GM18867 (cell line): ENCODE measurements at regions not wholly inside any gene's neighbourhood (a gene's known extent, or its start where the extent isn't known, plus 50 kb on each side); places are given as distances from the start of the nearest gene placed in this dataset.

ENCODE experiments used
- ATAC-seq: cut with Tn5 transposase; IDR thresholded peaks from one replicate; pipeline ENCODE4 v1.9.1; 2021; ENCODE audit warnings: mild to moderate bottlenecking, moderate library complexity; ENCODE audit not compliant: unreplicated experiment

DNA sequence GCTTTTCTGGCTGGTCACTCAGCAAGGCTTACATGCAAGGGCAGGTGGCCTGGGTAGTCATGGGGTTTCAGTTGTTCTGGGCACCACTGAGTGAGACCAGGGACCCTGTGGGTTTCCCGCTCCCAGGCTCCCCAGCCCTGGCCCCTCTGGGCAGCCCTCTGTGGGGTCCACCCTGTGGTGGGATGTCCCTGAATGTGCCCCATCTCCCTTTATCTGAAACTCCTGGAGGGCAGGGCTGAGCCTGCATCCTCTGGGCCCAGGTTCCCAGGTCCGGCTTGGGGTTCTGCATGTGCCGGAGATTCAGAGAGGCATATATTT lies 1041.0 kb downstream of the BRD1 start:
- no peak for ATAC-seq

DNA sequence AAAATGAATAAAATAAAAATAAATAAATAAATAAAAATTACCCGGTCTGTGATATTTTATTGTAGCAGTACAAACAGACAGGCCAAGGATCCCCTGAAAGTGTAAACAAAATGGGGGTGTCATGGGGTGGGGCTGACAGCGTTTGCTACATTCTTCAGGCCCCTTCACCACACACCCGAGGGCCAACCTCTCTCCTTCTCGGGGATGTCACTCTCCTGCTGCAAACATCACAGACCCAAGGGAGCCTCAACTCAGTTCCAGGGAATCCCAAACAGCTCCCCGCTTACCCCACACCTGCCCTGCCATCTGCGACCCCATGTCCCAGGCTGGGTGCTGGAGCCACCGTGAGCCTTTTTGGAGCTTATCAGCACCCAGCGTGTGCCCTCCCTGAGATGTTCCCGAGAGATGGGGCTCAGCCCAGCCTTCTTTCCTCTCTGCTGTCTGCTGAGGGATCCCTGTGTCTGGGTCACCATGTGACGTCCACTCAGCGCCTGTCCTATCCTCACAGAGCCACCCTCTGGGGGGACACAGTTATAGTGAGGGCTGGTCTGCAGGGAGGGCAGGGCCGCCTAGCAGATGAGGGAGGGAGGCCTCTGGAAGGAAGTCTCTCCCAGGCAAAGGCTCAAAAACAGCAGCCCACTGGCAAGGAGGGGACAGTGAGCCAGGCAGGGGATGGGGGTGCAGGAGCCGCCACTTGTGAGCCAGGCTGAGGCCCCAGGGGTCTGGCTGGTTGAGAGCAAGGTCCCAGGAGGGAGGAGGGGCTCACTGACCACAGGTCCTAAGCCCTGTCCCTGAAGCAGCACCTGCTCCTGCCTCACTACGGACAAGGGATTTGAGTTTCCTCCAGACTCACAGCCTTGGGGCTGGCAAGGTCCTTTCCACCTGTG lies 1041.6 kb downstream of the BRD1 start:
- ATAC-seq, result no peak

DNA sequence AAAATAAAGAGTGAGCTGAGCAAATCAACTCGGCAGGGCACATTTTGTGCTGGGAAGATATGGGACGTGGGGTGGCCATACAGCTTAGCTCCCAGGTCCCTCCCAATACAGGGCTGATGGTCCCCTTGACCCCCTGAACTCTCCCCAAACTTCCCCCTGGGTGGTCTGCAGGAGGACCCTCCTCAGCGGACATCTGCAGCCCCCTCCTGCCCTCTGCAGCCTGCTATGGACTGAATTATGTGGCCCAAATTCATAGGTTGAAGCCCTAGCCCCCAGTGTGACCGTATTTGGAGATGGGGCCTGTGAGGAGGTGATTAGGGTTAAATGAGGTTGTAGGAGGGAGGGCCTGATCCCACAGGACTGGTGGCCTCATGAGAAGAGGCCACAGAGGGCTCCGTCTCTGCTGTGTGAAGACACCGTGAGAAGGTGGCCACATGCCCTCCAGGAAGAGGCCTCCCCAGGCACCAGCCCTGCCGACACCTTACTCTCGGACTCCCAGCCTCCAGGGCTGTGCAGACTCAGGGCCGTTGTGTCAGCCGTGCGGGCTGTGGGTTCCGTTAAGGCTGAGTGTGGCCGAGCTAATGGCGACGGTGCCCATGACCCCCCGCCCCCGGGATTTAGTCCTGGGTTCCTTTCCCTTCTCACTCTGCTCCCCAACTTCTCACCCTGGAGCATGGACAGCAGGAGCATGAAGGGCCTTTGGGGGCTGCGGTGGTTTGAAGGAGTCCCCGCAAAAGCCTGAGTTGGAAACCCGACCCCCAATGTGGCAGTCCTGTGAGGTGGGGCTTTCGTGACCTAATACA lies 1042.8 kb downstream of the BRD1 start:
- ATAC-seq, result no peak

- ATAC-seq, result no peak
Measured at GRCh38 chr22:48783821-48784266, 1043.8 kb downstream of the BRD1 start.

DNA sequence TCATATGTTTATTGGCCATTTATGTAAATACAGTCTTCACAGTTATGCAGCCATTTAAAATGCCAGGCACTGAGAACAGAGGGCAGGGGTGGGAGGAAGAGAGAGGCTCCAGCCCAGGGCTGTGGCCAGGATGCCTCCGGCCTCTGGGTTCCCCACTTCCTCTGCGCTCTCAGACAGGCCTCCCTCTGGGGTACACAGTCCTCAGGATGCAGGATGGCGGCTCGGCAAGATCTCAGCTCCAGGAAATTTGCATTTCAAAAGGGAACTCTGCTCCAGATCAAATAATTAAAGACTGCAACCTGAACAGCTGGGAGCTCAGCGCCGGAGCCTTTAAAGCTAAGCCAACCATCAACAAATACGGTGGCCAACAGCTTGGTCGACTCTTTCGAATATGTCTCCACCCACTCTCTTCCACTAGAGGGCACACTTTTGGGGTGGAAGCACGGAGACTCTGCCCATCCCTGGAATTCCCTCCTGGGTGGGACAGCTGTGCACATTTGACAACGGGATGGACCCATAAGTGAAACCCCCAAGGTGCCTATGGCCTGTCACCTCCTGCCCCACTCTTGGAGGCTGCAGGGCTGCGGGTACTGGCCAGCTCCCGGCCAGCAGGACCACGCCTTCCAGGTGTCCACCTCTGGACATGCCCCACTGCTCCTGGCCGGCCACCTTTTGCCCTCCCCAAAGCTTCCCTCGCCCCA lies 1044.7 kb downstream of the BRD1 start:
- ATAC-seq, result no peak

GRCh38 chr22:48782326-48782725 lies 1045.3 kb downstream of the BRD1 start:
- ATAC-seq, result no peak

DNA sequence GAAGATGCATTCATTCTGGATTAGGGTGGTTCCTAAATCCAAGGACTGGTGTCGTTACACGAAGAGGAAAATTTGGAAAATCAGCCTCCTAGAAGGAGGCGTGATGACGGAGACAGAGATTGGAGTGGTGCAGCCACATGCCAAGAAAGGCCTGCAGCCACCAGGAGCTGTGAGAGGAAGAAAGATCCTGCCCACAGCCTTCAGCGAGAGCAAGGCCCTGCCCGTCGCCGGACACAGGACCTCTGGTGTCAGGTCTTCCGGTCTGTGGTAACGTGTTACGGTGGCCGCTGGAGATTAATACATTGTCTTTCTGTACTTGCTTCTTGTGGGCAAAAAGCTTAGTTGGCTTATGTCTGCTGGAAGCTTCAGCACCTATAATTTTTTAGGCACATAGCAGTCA lies 1045.8 kb downstream of the BRD1 start:
- ATAC-seq, result no peak

GRCh38 chr22:48781391-48781790 lies 1046.3 kb downstream of the BRD1 start:
- ATAC-seq, result no peak

DNA sequence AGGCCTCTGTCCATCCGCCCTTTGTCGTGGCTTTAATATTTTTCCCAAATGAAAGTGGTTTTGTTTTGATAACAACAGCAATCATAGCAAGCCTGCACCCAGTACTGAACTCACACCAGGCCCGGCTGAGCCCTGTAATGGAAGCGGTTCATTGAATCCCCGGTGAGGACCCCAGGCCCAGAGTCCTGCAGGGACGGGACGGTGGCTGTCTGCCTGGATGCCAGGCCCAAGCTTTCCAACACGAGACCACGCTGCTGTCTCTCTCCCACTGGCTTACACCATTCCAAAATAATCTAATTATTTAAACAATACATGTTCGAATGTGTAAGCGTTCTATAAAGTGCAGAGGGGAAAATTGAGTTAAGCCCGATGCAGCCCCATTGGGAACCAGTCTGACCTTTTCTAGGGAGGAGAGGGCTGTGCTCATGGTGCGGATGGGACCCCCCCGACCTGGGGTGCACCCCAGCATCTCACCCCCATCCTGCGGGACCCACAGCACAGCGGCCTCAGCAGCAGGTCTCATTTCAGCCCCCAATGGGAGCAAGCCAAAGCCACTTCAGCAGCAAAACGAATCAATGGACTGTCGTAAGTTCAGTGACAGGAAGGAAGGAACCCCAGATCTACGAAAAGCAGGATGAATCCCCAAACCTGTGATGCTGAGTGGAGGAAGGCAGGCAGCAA lies 1046.9 kb downstream of the BRD1 start:
- no peak for ATAC-seq

DNA sequence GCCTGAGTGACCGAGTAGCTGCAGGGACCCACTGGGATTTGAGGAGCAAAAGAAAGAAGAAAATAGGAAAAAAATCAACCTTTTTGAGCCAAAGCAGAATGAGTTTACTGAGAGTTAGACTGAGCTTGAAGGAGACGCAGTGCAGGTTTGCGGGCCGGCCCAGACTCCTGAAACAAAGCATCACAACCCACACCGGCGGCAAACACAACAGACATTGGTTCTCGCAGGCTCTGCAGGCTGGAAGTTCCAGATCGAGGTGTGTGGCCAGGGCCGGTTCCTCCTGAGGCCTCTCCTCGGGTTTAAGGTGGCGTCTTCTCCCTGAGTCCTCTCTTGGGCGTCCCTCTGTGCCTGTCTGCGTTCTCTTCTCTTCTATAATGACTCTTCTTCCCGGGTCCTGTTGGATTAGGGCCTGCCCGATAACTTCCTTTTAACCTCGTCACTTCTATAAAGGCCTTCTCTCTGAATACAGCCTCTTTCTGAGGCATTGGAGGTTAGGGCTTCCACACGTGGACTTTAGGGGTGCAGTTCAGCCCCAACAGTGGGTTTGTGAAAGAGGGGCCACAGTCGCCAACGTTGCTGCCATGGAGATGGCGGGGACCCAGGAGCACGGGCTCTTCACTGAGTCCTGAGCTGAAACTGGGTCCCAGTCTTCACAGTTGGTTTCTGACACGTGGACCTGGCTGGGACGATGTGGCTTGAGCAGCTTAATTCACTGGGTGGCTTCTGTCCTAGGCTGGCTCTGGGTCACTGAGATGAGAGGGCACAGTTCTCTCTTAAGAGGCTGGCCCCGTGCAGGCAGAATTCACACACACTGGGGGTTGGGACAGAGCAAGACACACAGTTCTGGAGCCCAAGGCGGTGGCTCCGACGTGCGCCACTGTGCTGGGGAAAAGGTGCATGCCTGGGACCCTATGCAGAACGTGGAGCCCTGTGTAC lies 1047.7 kb downstream of the BRD1 start:
- no peak for ATAC-seq

DNA sequence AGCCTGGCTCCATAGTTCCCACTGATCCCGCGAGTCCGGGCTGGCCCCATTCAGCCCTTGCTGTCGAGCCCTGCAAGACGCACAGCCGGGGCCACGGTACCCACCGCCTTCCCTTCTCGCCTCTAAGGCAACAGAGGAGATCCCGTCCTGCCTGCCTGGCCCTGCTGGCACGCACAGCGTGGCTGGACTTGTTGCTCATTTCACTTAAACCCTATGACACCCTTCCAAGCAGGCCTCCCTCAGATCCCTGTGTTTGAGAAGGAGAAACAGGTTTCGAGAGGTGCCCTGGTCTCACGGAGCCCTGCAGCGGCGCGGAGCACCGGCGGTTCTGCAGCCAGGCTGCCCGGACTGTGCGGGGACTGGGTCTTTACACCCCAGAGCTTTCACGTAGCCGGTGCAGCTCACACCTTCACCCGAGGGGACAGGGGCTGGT lies 1048.4 kb downstream of the BRD1 start:
- ATAC-seq, result no peak

GRCh38 chr22:48778308-48779195 lies 1049.1 kb downstream of the BRD1 start:
- ATAC-seq, result no peak

GRCh38 chr22:48772286-48772907 lies 1055.3 kb downstream of the BRD1 start:
- no peak for ATAC-seq

- no peak for ATAC-seq
Measured at GRCh38 chr22:48765595-48765994, 1062.1 kb downstream of the BRD1 start.

- no peak for ATAC-seq
Measured at GRCh38 chr22:48761546-48761945, 1066.1 kb downstream of the BRD1 start.

- no peak for ATAC-seq
Measured at GRCh38 chr22:48760481-48761390, 1066.9 kb downstream of the BRD1 start.
